IPS-NIHi7 (cell line): ENCODE measurements at regions not wholly inside any gene's neighbourhood (a gene's known extent, or its start where the extent isn't known, plus 50 kb on each side); places are given as distances from the start of the nearest gene placed in this dataset.
A peak's percentile ranks its signal among the peaks of the same experiment; 100 is the strongest.
"Not testable (repeated sequence)": the region's sequence is repeated elsewhere in the genome, so short reads cannot be mapped to it uniquely, and the experiment has no call there.

Experiments used
- DNase-seq: peaks from one replicate; pipeline ENCODE4 v3.0.0; 2012; ENCODE audit warnings: mixed read lengths; ENCODE audit errors: extremely low spot score

DNA sequence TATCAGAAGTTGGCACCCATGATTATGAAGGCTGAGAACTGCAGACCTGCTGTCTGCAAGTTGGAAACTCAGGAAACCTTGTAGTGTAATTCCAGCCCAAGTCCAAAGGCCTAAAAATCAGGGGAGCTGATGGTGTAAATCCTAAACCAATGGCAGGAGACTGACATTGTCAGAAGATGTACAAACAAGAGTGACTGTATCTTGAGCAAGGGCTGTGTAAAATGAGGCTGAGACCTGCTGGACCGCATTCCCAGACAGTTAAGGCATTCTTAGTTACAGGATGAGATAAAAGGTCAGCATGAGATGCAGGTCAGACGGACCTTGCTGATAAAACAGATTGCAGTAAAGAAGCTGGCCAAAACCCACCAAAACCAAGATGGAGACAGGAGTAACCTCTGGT, 147.7 kb downstream of the COG6 start:
- DNase-seq: no peak

DNA sequence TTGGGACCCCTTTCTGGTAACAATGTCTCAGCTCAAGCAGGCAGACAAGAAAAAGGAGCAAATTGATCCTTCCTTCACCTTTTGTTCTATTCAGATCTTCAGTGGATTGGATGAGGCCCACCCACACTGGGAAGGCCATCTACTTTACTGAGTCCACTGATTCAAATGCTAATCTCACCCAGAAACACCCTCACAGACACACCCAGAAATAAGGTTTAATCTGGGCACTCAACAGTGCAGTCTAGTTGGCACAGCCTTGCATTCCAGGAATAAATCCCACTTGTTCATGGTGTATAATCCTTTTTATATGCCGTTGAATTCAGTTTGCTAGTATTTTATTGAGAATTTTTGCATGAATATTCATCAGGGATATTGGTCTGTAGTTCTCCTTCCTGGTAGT, 148.4 kb downstream of the COG6 start:
- DNase-seq: no peak

DNA sequence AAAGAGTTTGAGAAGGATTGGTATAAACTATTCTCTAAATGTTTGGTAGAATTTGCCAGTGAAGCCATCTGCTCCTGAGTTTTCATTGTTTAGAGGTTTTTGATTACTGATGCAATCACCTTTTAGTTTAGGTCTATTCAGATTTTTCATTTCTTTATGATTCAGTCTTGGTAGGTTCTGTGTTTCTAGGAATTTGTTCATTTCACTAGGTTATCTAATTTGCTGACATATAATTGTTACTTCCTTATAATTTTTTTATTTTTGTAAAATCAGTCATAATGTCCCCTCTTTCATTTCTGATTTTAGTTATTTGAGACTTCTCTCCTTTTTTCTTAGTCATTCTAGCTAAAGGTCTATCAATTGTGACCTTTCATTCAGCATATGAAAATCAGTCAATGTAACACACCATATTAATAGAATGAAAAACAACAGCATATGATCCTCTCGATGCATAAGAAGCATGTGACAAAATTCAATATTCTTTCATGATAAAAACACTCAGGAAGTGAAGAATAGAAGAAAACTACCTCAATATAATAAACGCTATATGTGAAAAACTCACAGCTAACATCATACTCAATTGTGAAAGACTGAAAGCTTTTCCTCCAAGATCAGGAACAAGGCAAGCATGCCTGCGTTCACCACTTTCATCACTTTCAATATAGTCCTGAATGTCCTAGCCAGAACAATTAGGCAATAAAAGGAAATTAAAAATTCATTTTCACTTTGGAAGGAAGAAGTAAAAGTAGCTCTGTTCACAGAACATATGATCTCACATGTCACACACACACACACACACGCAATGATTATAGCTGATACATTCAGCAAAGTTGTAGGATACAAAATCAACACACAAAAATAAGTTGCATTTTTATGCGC, 149.1 kb downstream of the COG6 start:
- DNase-seq: no peak

DNA sequence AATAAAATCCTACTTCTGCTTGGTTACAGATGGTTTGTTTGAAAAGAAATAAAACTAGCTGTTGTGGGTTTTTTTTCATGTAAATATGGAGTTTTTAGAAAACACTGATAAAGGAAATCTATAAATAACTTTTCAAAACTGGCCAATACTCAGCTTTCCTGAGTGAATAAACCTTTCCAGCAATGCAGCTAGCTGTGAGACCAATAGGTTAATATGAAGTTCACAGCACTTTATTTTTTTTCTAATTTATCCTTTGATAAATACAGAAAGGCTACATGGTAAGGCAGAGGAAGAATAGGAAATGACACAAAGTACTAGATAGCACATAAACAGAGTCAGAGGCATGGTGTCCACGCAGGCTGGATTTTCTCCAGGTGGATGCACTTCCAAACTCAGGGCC, 154.0 kb downstream of the COG6 start:
- no peak for DNase-seq

DNA sequence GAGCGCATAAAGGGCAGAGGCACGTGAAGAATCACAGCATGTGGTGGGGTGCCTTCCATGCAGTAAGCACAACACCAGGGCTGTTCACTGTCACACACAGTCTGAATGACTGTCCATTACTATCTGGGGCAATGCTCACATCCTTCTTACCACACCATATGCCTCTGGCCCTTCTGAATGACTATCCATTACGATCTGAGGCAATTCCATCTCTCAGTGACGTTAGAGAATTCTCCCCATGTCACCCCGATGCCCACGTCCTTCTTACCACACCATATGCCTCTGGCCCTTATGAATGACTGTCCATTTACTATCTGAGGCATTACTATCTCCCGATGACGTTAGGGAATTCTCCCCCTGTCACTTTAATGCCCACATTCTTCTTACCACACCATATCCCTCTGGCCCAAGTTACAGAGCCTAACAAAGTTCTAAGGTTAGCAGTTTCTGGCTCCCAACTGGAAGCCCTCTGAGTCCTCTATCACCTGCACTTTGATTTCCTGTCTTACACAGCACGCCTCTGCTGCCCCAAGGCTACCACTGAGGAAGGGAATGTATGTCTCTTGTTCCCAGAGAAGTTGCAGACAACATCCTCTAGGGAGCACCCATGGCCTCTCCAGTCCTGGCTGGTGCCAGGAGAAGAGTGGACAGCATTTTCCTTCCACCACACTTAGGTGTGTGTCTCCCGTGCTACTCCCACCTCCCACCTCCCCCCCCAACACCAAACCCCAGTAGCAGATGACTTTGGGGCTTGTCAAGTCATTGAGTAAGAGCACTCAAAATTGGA, 154.8 kb downstream of the COG6 start:
- peak; percentile 40 for DNase-seq

DNA sequence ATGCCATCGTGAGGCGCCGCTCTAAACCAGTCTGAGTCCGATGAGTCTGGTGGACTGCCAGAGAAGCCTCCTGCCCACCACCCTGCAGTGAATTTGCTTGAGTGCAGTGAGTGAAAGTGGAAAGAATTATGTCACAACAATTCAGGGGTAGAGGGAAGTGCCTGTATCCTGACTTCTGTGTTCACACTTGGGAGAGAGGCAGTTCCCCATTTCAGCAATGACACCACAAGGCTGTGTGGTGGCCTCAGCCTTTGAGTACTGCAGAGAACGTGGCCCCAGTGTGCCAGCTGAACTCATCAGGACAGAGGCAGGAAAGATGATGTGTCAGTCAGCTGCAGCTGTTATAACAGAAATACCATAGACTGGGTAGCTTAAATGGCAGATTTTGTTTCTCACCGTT, 155.6 kb downstream of the COG6 start:
- no peak for DNase-seq

DNA sequence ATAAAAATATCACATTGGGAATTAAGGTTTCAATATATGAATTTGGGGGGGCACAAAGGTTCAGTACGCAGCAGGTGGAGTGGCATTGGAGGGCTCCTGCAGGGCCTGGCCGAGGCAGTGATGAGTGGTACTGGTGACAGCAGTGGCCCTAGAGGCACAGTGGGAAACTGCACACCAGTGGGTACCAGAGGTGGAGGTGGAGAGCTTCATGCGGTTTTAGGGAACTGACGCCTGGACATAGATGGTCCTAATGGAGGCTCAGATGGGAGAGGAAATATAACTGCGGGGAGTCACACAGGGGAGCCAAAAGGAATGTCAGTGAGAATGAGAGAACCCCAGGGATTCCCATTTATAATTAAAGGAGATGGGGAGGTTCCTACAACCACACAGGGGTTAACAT, 156.2 kb downstream of the COG6 start:
- no peak for DNase-seq

DNA sequence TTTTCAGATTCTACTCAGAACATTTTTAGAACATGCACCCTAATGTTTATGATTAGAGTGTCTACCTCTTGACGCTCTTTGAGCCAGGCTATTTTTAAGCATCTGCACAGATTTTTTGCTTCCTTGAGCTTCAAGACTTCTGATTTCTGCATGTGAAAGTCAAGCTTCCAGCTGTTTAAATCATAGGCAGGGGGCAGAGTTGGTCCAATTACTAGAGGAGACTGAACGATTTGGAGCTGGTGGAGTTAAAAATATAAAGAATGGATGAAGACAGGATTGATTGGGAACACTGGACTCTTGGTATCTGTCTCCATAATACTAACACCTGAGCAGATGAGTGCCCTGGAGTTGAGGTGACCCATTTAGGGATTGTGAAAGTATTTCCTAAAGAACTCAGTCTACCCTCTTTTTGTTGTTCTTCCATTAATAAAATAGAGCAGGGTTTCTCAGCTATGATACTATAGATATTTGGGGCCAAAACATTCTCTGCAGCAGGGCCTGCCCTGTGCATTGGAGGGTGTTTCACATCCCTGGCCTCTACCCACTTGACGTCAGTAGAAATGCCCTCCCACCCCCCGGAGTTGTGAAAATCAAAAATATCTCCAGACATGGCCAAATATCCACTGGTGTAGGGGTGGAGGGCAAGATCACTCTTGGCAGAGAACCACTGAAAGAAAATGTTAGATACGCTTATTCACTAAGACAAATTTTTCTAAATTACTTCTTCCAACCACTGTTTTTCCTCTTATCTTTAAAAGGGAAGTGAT, 160.1 kb downstream of the COG6 start:
- no peak for DNase-seq

DNA sequence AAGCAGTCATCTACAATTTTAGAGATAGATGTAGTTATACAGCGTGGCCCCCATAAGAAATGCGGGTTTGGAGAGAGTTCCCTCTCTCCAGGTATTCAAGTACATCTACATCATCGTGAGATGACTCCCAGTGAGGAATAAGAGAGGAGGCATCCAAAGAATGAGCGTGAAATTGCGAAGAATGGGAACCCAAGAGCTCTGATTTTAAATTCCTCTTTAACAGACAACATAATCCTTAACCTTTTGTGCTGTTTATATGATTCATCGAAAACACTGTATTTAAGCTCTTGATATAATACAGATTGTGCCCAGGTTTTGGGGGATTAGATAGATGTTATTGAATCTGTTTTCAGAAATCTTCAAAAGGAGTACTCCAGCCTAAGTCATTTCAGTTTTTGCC, 161.5 kb downstream of the COG6 start:
- DNase-seq: no peak

DNA sequence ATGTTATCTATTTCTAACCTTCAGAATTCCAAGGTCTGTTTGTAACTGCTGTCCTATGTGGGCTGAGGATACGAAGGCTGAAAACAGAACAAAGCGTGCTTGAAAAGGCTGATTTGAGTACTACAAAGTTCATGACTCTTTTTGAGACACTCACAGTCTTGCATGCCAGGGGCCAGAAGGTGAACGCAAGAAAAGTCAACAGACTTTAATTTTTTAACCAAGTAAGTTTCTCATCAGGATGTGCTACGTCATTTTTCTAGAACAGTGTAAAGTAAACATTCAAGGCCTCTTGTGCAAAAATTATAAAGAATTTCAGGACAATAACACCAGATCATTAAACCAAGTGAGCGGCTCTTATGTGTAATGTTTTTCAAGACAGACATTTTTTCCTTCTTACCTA, 163.5 kb downstream of the COG6 start:
- no peak for DNase-seq

DNA sequence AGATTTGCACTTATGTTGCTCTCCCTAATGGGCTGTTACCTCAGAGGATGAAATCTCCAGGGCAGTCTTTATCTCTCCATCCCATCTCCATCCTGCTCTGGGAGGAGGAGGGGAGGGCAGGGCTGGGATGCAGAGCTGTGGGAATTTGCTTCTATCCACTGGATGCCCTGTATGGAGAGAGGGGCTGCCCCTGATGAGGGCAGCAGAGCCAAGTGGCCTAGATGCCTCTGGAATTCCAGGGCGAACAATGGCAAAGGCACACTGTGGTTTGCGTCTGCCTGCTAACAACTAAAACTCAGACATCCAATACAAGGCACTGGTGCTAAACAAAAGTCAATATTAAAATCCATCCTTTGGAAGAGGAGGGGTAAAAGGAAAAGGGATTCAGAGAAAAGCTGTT, 165.1 kb downstream of the COG6 start:
- DNase-seq: peak; percentile 21

DNA sequence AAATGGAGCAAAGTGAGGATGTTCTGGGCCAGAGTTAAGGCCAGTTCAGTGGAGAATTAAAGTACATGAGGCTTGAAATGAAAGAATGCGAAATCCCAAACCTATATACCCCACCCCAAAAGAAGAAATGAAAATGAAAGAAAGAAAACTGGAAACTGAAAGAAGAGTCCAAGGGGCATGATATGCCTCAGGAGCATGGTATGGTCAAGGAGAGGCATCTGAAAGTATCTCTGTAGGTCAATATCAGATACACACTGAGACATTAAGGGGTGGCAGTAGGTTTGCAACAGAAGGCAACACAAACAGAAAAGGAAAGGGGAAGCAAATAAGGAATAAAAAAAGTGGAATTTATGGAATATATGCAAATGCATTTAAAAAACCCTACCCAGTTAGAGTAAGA, 166.5 kb downstream of the COG6 start:
- no peak for DNase-seq

DNA sequence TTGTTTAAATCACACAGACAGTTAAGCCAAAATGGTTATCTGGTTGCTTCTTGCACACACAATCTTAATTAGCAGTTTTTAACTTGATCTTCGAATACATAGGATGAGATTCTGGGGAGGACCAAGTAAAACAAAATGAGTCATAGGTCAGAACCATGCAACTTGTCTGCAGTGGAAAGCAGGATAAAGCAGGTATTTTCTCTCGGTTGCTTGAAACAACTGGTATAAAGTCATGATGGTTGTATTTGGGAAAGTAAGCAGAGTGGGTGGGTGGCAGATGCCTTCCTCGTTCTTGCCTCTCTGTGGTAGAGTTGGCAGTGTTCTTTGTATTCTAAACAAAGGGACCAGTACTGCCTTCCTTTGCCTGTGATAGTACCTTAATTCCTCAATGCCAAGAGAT, 167.0 kb downstream of the COG6 start:
- DNase-seq: no peak

DNA sequence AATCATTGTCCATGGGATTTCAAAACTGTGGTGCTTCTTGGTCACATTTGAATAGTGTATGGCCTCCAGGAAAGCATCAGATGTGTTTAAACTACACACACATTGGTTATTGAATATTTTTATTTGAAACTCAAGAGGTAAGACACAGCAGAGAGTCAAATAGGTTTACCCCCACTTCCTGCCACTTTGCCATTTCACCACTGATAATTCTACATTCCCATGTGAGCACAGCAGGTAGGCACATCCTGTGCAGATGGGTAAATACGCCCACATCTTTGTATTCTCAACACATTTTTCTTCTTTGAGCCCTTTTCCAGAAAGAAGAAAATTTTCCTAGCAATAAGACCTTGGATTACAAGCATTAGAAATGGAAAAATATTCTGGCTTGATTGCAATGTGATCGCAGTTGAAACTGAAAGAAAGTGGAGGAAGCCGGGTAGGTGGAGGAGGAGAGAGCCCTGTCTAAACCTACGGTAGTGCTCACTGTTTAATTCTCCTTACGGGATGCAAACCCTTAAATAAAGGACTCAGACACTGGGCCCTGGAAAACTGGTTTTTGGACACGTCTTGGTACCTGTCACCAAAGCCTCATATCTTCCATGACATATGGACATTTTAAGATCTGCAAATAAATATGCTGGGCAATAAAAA, 167.7 kb downstream of the COG6 start:
- no peak for DNase-seq

DNA sequence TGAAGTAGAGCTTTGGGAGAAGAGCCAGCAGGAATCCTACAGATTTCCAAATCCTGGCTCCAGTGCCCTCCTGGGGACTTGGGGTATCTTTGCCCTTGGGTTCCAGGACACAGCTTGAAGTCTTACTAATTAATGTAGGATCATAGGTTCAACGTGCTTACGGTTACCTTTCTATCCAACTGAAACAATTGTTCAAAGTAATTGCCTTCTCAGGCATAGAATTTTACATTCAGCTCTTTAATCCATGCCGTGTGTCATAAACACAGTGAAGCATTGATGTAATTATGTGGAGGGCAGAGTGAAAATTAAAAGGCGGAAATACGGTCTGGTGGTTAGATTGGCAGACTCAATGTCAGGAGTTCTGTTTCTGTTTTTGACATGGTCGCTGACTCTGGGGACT, 170.4 kb downstream of the COG6 start:
- DNase-seq: no peak

DNA sequence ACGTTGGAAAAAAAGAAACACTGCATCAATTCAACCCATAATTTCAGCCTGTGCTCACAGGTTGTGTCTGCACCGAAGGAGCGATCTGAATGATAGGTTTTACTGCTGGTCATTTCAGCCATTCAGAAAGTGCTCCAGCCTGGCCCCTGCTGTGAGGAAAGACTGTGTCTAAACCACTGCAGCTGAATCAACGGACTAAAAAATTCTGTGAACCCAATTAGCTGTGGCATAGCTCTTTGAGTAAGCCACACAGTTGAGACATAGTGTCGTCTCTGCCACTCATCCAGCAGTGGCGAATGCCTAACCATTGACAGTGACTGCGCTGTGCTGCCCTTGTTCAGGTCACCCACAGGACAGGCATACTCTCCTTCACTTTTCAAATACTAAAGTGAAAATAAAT, 179.8 kb downstream of the COG6 start:
- DNase-seq: no peak

DNA sequence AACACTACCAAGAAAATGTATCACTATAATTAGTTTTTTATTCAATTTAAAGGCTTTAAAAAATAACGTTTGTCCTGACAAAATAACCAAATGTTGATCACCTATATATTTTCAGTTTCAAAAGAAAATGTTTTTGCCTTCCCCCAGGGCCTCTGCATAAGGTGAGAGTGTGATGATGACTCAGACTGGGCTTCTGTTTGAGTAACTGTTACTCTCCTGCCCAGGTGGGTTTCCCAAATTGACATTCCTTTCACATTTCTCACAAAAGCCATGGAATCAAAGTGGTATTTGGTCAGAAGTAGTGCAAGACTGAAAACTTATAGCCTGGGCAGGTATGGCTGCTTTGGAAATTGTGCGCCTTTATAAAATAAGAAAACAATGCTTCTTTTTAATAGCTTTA, 180.6 kb downstream of the COG6 start:
- peak; percentile 65 for DNase-seq

DNA sequence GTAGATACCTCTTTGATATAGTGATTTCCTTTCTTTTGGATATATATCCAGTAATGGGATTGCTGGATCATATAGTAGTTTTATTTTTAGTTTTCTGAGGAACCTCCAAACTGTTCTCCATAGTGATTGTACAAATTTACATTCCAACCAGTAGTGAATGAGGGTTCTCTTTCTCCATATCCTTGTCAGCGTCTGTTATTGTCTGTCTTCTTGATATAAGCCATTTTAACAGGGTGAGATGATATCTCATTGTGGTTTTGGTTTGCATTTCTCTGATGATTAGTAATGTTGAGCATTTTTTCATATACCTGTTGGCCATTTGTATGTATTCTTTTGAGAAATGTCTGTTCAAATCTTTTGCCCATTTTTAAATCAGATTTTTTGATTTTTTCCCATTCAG, 182.4 kb downstream of the COG6 start:
- not testable (repeated sequence) for DNase-seq

DNA sequence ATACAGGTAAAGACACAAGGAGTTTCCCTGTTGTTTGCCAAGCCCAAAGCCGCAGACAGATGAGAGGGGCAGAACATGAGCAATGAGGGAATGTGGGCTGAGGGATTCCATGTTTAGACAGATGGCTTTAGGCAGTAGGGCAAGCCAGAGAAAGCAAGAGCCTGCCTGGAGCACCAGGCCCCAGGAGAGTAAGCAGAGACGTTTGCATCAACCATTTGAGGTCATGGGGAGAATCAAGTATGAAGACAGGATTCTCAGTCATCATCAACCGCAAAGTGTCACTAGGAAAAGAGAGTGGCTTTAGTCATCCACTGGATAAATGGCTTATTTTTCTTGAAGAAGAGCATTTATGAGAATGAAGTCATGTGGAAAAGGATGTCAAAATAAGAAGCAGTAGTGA, 184.7 kb downstream of the COG6 start:
- no peak for DNase-seq

DNA sequence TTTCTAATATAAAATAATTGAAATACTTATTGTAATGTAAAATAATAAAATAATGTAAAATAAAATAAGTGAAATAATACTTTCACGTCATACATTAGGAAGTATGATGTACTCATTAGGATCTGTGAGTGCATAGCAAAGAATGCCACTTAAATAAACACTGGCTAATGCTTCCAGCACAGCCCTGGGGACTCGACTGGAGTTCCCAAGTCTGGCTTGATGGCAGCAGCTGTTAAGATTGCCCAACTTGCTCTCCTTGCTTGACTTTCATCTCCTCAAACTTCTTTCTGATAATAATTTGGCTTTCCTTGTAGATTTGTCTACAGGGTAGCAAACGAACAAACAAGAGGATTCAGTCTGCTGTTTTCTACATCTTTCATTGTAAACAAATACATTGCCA, 191.9 kb downstream of the COG6 start:
- DNase-seq: no peak

DNA sequence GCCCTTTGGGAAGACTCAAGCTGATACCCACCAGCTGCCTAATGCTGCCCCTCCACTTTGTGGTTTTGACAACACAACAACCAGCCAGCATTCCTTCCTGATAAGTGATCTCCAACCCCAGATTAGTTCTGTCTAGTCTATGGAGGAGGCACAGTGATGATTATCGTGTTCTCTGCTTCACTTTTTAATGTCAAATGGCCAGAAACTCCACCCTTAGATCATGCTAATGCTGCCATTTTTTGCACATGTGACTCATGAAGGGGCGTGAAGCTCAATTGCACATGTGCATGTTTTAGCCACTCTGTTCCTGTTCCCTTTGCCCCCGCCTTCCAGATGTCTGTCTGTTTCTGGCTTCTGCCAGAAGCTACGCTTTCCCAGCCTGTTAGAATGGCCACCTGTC, 199.8 kb downstream of the COG6 start:
- DNase-seq: no peak

DNA sequence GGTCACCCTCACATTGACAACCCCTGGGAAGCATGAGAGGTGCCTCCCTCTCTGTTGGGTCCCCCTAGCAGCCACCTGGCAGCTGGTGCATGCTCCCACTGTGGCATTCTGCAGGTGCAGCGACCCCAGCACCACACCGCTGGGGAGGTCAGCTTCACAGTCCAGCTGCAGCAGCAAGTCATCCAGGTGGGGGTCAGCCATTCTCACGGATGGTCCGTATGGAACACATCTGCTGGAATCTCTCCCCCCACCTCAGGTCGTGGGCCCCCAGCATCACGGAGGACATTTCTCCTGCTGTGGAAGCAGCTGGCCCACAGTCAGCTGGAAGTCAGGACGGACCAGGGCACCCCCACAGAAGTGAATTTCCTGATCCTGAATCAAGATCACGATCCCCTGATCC, 201.3 kb downstream of the COG6 start:
- no peak for DNase-seq
